MM.1S (cell line): ENCODE measurements at regions not wholly inside any gene's neighbourhood (a gene's known extent, or its start where the extent isn't known, plus 50 kb on each side); places are given as distances from the start of the nearest gene placed in this dataset.

Experiments
- DNase-seq: peaks from one replicate; pipeline ENCODE4 v3.0.0-alpha.2; 2015
- H2AFZ ChIP-seq: fragments of 300-600 bp; sonication (generic); 2 replicates; pipeline ENCODE4 v1.6.0; 2016; ENCODE audit warnings: antibody characterized with exemption, low read length
- H3F3A ChIP-seq: fragments of 300-600 bp; sonication (generic); 2 replicates; pipeline ENCODE4 v1.6.1; 2016; ENCODE audit warnings: mild to moderate bottlenecking, antibody characterized with exemption, low read length, moderate library complexity, mixed read lengths; ENCODE audit not compliant: insufficient read depth
- H3K27ac ChIP-seq: fragments of 300-600 bp; sonication (generic); 2 replicates; pipeline ENCODE4 v1.5.1; 2016; ENCODE audit warnings: mild to moderate bottlenecking, low read length
- H3K27me3 ChIP-seq: fragments of 300-600 bp; sonication (generic); replicated peaks from 2 replicates; pipeline ENCODE4 v1.6.0; 2016; ENCODE audit warnings: low read length; ENCODE audit not compliant: insufficient read depth
- H3K36me3 ChIP-seq: fragments of 300-600 bp; sonication (generic); replicated peaks from 2 replicates; pipeline ENCODE4 v1.6.1; 2016; ENCODE audit warnings: mild to moderate bottlenecking, low read length, mixed read lengths; ENCODE audit not compliant: insufficient read depth
- H3K4me1 ChIP-seq: fragments of 300-600 bp; sonication (generic); 2 replicates; pipeline ENCODE4 v1.6.1; 2016; ENCODE audit warnings: low read length, mixed read lengths
- H3K4me2 ChIP-seq: fragments of 300-600 bp; sonication (generic); 2 replicates; pipeline ENCODE4 v1.6.0; 2016; ENCODE audit warnings: low read depth, low read length
- H3K4me3 ChIP-seq: fragments of 300-600 bp; sonication (generic); 2 replicates; pipeline ENCODE4 v1.5.1; 2016; ENCODE audit warnings: low read length, mixed read lengths
- H3K79me2 ChIP-seq: fragments of 300-600 bp; sonication (generic); 2 replicates; pipeline ENCODE4 v1.6.1; 2016; ENCODE audit warnings: mixed run types, low read length, mixed read lengths
- H3K9ac ChIP-seq: fragments of 300-600 bp; sonication (generic); 2 replicates; pipeline ENCODE4 v1.6.1; 2016; ENCODE audit warnings: low read length, mixed read lengths
- H3K9me2 ChIP-seq: fragments of 300-600 bp; sonication (generic); replicated peaks from 2 replicates; pipeline ENCODE4 v1.6.1; 2016; ENCODE audit warnings: mild to moderate bottlenecking, low read length, mixed read lengths; ENCODE audit not compliant: insufficient read depth
- H3K9me3 ChIP-seq: fragments of 300-600 bp; sonication (generic); replicated peaks from 2 replicates; pipeline ENCODE4 v1.6.1; 2016; ENCODE audit warnings: mild to moderate bottlenecking, low read length, mixed read lengths; ENCODE audit not compliant: insufficient read depth
- H4K20me1 ChIP-seq: fragments of 300-600 bp; sonication (generic); 2 replicates; pipeline ENCODE4 v1.6.1; 2016; ENCODE audit warnings: mild to moderate bottlenecking, low read length, moderate library complexity, mixed read lengths; ENCODE audit not compliant: insufficient read depth
- EZH2 ChIP-seq: fragments of 300-600 bp; sonication (generic); optimal IDR thresholded peaks from 2 replicates; pipeline ENCODE3; 2017; ENCODE audit warnings: low read depth, mild to moderate bottlenecking, antibody characterized with exemption, low read length, mixed read lengths
- EZH2phosphoT487 ChIP-seq: fragments of 300-600 bp; sonication (generic); IDR thresholded peaks from 2 replicates; pipeline ENCODE4 v1.6.1; 2018; ENCODE audit warnings: antibody characterized with exemption, low read length
- TF ChIP-seq, protein P1 (sequence below): fragments of 300-600 bp; sonication (generic); IDR thresholded peaks from 2 replicates; pipeline ENCODE4 v1.5.1; 2016; ENCODE audit warnings: antibody characterized with exemption, low read length, mixed read lengths

DNA sequence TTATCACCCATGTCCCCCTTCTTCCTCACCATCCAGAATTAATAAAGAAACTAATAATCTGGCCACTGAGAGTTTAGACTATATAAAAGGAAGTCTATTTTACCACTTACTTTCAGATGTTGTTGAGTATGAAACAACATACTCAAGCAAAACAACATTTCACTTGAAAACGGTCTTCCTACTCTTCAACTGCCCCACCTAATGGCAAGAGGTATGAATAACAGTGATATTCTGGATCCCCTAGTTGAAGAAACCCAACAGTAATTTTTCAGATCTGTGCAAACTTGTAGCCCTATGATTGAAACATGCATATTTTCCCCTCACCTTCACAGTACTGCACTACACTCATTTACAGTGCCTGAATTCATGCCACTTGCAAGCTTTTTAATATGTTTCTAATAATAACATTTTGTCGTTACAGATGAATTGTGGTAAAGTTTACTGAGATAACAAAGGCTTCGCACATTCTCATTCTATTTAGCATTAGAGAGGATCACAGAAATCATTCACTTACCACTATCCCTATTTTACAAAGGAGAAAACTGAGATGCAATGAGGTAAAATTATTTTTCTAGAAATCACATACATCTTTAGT is 267.9 kb upstream of the PDE4D start:
- TF ChIP-seq EZH2: no peak
- TF ChIP-seq, protein P1, sequence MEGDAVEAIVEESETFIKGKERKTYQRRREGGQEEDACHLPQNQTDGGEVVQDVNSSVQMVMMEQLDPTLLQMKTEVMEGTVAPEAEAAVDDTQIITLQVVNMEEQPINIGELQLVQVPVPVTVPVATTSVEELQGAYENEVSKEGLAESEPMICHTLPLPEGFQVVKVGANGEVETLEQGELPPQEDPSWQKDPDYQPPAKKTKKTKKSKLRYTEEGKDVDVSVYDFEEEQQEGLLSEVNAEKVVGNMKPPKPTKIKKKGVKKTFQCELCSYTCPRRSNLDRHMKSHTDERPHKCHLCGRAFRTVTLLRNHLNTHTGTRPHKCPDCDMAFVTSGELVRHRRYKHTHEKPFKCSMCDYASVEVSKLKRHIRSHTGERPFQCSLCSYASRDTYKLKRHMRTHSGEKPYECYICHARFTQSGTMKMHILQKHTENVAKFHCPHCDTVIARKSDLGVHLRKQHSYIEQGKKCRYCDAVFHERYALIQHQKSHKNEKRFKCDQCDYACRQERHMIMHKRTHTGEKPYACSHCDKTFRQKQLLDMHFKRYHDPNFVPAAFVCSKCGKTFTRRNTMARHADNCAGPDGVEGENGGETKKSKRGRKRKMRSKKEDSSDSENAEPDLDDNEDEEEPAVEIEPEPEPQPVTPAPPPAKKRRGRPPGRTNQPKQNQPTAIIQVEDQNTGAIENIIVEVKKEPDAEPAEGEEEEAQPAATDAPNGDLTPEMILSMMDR: peak; percentile 67
- Histone ChIP-seq H3F3A (no peaks in the 10 kb centered on the region), H3K4me3 (no peak overlapping the region), H3K4me2 (no peak overlapping the region), H3K9me3 (no peaks in the 10 kb centered on the region), H3K27me3 (no peaks in the 10 kb centered on the region), H3K27ac (no peak overlapping the region), H3K9ac (no peak overlapping the region), H3K36me3 (no peaks in the 10 kb centered on the region), H3K9me2 (no peaks in the 10 kb centered on the region), H2AFZ (no peak overlapping the region), H3K4me1 (no peaks in the 10 kb centered on the region), H4K20me1 (no peaks in the 10 kb centered on the region), H3K79me2 (no peaks in the 10 kb centered on the region)
- peak; percentile 66 for DNase-seq

DNA sequence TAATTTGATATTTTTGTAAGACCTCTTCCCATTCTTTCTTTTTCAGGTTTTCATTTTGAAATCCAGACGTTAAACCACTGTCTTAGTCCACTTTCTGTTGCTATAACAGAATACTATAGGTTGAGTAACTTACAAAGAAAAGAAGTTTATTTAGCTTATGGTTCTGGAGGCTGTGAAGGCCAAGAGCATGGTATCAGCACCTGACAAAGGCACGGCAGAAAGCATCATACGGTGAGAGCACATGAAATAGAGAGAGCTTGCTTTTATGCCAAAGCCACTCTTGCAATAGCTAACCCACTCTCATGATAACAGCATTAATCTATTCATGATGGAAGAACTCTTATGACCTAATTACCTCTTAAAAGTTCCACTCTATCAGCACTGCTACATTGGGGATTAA is 255.6 kb upstream of the PDE4D start:
- Histone ChIP-seq H3K4me1 (no peaks in the 10 kb centered on the region), H3F3A (no peaks in the 10 kb centered on the region), H3K9me3 (no peaks in the 10 kb centered on the region), H3K9me2 (no peaks in the 10 kb centered on the region), H3K4me3 (no peak overlapping the region), H3K9ac (no peak overlapping the region), H2AFZ (no peak overlapping the region), H3K36me3 (no peaks in the 10 kb centered on the region), H3K4me2 (no peak overlapping the region), H3K79me2 (no peaks in the 10 kb centered on the region), H4K20me1 (no peaks in the 10 kb centered on the region), H3K27me3 (no peaks in the 10 kb centered on the region), H3K27ac (no peak overlapping the region)
- TF ChIP-seq EZH2 (no peak), EZH2phosphoT487 (no peak)
- TF ChIP-seq, protein P1: no peak
- no peak for DNase-seq

DNA sequence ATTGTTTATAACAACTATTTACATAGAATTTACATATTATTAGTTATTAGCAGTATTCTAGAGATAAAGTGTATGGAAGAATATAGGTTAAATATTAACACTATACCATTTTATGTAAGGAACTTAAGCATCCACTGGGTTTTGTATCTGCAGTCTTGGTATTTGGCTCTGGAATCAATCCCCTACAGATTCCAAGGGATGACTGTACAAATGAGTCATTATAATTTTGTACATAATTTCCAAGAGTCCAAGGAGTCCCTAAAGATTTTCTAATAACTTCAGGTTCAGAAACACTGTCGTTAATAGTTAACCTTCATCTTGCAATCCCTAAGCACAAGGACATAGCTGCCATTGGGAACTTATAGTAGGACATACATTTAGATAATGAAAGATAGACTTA is 254.8 kb upstream of the PDE4D start:
- Histone ChIP-seq H3K4me3 (no peak overlapping the region), H3K4me2 (no peak overlapping the region), H3K4me1 (no peaks in the 10 kb centered on the region), H3K9me2 (no peaks in the 10 kb centered on the region), H4K20me1 (no peaks in the 10 kb centered on the region), H3K36me3 (no peaks in the 10 kb centered on the region), H3F3A (no peaks in the 10 kb centered on the region), H3K27ac (no peak overlapping the region), H2AFZ (no peak overlapping the region), H3K9ac (no peak overlapping the region), H3K79me2 (no peaks in the 10 kb centered on the region), H3K27me3 (no peaks in the 10 kb centered on the region), H3K9me3 (no peaks in the 10 kb centered on the region)
- TF ChIP-seq, protein P1: no peak
- TF ChIP-seq EZH2phosphoT487 (no peak), EZH2 (no peak)
- DNase-seq: no peak
